ENCODE measurements at regions not wholly inside any gene's neighbourhood (a gene's known extent, or its start where the extent isn't known, plus 50 kb on each side); places are given as distances from the start of the nearest gene placed in this dataset.
"Not testable (repeated sequence)": the region's sequence is repeated elsewhere in the genome, so short reads cannot be mapped to it uniquely, and the experiment has no call there.

DNA sequence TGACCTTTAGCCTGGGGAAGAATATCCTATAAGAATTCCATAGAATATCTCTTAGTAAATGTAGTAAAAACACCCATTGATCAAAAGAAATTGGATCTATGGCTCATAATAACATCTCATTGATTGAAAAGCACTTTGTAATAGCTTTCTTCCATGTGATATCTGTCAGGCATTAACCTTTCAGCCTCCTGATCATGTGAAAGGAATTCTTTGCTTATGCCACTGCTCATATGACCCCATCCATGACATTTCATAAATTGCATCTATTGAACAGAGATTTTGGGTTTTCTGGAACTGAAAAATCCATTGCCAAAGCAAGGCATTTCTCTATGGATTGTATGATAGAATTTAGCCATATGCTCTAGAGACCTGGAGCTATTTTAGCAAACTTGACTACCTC is 519.3 kb upstream of the PFKP start:
- no peak for DNase-seq (ENCODE audit: extremely low read depth, low read depth)
- TF ChIP-seq, protein P1, sequence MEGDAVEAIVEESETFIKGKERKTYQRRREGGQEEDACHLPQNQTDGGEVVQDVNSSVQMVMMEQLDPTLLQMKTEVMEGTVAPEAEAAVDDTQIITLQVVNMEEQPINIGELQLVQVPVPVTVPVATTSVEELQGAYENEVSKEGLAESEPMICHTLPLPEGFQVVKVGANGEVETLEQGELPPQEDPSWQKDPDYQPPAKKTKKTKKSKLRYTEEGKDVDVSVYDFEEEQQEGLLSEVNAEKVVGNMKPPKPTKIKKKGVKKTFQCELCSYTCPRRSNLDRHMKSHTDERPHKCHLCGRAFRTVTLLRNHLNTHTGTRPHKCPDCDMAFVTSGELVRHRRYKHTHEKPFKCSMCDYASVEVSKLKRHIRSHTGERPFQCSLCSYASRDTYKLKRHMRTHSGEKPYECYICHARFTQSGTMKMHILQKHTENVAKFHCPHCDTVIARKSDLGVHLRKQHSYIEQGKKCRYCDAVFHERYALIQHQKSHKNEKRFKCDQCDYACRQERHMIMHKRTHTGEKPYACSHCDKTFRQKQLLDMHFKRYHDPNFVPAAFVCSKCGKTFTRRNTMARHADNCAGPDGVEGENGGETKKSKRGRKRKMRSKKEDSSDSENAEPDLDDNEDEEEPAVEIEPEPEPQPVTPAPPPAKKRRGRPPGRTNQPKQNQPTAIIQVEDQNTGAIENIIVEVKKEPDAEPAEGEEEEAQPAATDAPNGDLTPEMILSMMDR (IDR thresholded peaks at IDR 0.05; ENCODE audit: low read depth, low read length), result no peak

DNA sequence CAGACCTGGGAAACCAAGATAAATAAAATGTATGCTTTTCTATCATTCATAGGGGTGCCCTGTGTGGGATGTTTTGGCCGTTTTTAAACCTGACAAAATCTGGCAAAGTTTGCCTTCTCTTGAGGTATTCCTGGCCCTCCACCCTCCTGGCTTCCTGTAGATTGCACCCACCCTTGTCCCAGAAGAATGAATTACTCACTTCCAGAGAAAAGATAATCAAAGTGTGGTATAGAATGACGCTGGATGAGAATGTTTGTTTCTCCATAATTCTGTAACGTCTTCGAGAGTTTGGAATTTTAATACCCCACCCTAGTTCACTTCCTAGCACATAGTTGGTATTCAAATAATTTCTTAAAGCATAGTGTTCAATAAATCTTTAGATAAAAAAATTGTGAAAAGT is 519.7 kb upstream of the PFKP start:
- DNase-seq (ENCODE audit: extremely low read depth, low read depth), result no peak
- TF ChIP-seq, protein P1 (IDR thresholded peaks at IDR 0.05; ENCODE audit: low read depth, low read length), result no peak

DNA sequence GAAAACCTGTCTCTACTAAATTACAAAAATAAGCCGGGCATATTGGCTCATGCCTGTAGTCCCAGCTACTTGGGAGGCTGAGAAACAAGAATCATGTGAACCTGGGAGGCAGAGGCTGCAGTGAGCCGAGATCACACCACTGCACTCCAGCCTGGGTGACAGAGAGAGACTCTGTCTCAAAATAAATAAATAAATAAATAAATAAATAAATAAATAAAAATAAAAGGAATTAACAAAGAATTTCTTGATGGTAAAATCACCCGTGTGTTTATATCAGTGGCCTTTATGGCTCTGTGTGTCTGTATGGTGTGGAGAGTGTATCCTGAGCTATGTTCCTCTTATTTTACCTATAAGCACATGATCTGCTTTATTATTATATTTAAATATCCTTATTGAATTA is 520.5 kb upstream of the PFKP start:
- DNase-seq (ENCODE audit: extremely low read depth, low read depth), result not testable (repeated sequence)

DNA sequence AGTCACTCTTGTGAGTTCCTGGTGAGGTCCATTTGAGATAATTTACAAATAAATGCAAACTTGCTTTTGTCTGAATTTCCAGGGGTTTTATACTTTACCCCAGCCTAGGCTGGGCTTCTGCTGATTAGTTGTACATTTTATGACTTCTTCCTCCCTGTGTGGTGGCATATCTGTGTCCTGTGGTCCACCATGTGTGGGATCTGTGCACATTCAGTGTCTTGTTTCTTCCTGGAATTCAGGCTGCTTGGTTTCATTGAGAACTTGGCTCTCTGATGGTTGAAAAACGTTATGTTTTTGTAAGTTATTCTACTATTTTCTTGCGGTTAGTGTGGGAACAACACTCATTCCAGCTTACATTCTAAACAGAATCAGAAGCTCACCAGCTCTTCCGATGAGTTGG is 523.4 kb upstream of the PFKP start:
- DNase-seq (ENCODE audit: extremely low read depth, low read depth), result no peak
- TF ChIP-seq, protein P1 (IDR thresholded peaks at IDR 0.05; ENCODE audit: low read depth, low read length), result no peak

DNA sequence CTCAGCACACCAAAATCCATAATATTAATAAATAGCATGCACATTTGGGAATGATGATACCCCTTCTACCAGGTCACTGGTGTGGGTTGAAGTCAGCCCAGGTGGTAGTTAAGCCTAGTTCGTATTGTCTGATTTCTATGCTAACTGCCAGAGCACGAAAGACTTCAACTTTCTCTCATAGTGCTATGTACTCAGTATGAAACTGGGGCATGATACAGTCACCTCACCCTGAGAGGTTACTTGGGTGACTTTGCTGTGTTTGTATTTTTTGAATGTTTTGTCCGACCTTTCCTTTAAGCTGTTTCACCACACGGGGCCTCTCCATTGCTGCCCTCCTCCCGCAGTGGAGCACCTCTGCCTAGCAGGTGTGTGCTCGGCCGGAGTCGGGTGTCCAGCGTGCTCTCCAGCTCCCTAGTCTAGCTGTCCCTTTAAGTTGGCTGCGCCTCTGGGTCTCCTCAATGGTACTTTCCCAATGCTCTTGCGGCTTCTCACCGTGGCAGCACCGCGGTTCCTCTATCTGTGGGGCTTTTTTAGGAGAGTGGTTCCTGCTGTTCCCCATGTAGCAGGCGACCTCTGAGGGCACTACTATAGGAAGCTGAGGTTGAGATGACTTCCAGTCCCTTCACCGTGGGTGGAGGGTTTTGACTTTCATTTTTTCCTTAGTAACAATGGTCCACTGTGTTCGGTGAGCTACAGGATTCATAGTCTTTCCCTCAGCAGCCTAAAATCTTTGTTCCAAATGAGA is 524.0 kb upstream of the PFKP start:
- DNase-seq (ENCODE audit: extremely low read depth, low read depth), result no peak
- TF ChIP-seq, protein P1 (IDR thresholded peaks at IDR 0.05; ENCODE audit: low read depth, low read length), result no peak

DNA sequence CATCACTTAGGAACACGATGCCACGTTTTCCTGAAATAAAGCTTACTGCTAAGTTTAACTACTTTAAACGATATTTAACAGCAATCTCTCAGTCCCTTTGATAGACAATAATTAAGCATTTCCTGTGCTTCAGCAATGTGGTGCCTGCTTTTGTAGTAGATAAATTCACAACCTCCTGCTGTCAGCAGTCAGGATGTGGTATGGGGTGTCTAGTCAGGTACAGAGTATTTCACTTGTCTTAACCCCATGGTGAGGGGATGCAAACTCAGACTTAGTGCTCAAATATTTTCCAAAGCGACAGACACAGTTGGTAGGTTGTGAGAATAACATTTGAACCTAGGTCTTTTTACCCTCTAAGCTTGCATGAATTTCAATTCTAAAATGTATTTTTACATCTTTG is 526.2 kb upstream of the PFKP start:
- no peak for DNase-seq (ENCODE audit: extremely low read depth, low read depth)
- TF ChIP-seq, protein P1 (IDR thresholded peaks at IDR 0.05; ENCODE audit: low read depth, low read length), result no peak

DNA sequence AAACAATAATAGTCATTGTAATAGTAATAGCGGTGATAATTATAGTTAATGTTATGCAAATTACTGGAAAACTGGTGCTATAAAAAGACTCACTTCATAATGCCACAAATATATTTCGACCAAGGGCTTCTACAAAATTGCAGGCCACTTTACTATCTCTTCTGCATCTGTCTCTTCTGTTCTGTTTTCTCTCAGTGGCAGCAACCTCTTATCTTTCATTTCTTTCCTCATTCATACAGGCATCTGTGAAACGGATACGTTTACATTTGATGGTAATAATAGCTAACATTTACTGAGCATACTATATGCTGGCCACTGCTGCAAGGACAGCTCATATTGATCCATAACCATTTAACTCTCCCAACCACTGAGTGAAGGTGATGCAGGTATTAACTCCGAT is 537.4 kb upstream of the PFKP start:
- TF ChIP-seq, protein P1 (IDR thresholded peaks at IDR 0.05; ENCODE audit: low read depth, low read length), result no peak
- DNase-seq (ENCODE audit: extremely low read depth, low read depth), result no peak

DNA sequence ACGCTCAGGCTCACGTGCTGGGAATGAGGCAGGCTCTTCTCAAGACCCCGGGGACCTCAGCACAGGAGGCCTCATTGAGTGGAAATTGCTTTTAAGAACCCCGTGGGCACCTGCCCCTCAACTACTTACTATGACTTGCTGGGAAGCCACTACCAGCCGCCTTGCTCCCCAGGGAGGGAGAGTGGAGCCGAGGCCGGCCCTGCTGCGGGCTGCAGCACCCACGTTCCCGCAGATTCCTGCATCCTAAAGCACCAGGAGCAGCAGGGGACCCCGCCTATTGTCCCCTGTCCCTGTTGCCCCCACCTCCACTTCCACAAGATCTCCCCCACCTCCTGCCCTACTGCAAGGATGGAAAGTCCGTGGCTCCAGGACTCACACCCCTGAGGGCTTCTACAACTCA is 541.6 kb upstream of the PFKP start:
- no peak for DNase-seq (ENCODE audit: extremely low read depth, low read depth)
- TF ChIP-seq, protein P1 (IDR thresholded peaks at IDR 0.05; ENCODE audit: low read depth, low read length), result no peak
